SK-N-MC (cell line): ENCODE measurements at regions not wholly inside any gene's neighbourhood (a gene's known extent, or its start where the extent isn't known, plus 50 kb on each side); places are given as distances from the start of the nearest gene placed in this dataset.

ENCODE experiments used
- DNase-seq: peaks from one replicate; pipeline ENCODE4 v3.0.0-alpha.2; 2011; ENCODE audit warnings: low read depth, low spot score
- H3K27ac ChIP-seq: fragments of 200-600 bp; sonication (generic); 2 replicates; pipeline ENCODE4 v1.5.1; 2016; ENCODE audit warnings: mixed run types
- H3K36me3 ChIP-seq: fragments of 200-600 bp; sonication (generic); 2 replicates; pipeline ENCODE4 v1.6.1; 2017; ENCODE audit warnings: antibody characterized with exemption, low read length, mixed read lengths; ENCODE audit not compliant: insufficient read depth
- H3K4me3 ChIP-seq: fragments of 200-600 bp; sonication (generic); 2 replicates; pipeline ENCODE4 v1.5.1; 2016
- H3K9ac ChIP-seq: fragments of 200-600 bp; sonication (generic); 2 replicates; pipeline ENCODE4 v1.8.0; 2017; ENCODE audit warnings: mixed run types, mixed read lengths; ENCODE audit not compliant: insufficient read length
- H3K9me3 ChIP-seq: fragments of 200-600 bp; sonication (generic); 2 replicates; pipeline ENCODE4 v1.6.1; 2017; ENCODE audit warnings: low read depth, mild to moderate bottlenecking, antibody characterized with exemption, low read length, moderate library complexity, mixed read lengths
- EZH2 ChIP-seq: fragments of 200-600 bp; sonication (generic); IDR thresholded peaks from one replicate; pipeline ENCODE4 v1.6.1; 2017; ENCODE audit warnings: antibody characterized with exemption
- FOXP2 ChIP-seq: optimal IDR thresholded peaks from 2 replicates; pipeline ENCODE3; 2011; ENCODE audit warnings: mild to moderate bottlenecking, moderate library complexity; ENCODE audit not compliant: insufficient read depth; ENCODE audit errors: extremely low read length, control extremely low read depth
- POLR2AphosphoS5 ChIP-seq: IDR thresholded peaks from 2 replicates; pipeline ENCODE4 v1.6.1; 2012; ENCODE audit warnings: mild to moderate bottlenecking, low read depth, low read length, borderline replicate concordance

DNA sequence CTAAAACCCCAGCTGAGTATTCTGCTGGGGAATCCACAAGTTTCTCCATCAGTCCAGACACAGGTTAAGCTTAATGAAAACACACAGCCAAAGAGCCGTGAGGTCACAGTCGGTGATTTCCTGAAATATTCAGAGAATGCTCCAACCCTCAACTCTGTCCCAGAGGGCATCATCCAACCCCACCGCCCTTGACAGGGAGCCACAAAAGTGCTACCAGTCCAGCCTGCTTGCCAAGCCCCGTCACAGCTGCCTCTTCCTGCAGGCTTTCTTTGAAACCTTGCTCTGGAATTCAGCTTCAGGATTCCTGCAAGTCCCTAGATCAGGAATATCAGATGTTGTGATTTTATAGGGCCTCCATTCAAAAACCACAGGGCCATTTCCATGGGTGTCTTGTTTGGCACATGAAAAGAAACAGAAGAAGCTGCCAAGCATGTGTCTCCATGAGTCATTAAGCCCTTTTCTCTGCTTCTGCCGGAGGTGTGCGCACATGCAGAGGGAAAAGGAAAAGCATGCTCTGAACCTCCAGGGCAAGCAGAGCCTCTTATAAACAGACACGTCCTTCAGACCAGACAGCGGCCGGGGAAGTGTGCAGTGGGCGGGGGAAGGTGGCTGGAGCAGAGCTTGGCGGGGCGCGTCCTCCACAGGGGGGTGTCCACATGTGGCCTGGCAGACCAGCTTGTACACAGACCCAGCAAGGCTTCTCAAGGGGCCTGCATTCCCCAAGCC, 164.7 kb downstream of the KATNAL1 start:
- TF ChIP-seq EZH2, result no peak
- no peak for TF ChIP-seq POLR2AphosphoS5
- no peak for TF ChIP-seq FOXP2
- peak overlapping the region; percentile 81 for H3K27ac ChIP-seq
- no peak overlapping the region for H3K9ac ChIP-seq

DNA sequence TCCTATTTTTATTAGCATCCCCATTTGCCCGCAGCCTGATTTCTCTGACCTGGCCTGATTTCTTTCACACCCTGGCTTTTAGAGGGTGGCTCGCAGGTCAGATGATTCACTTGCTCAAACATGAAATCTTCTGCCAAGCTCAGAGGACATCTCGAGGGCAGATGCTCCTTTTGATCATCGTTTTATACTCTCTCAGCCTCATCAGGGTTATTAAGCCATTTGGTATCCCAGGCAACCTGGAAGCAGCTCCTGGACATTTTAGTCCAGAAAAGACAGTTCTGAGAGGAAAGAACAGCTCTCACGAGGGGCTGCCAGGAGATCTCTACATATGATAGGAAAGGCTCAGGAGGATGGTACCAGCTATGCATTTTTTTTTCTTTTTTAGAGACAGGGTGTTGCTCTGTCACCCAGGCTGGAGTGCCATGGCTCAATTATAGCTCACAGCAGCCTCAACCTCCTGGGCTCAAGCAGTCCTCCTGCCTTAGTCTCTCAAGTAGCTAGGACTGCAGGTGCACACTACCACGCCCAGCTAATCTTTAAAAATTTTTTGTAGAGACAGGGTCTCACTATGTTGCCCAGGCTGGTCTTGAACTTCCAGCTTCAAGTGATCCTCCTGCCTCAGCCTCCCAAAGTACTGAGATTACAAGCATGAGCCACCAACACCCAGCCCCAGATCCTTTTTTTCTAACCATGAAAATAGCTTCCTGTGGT, 165.4 kb downstream of the KATNAL1 start:
- Histone ChIP-seq H3K9me3 (0 out of 2 replicates have a peak, but pooled peaks cover 6% of the 10 kb centered on the region), H3K36me3 (no peaks in the 10 kb centered on the region), H3K4me3 (no peak overlapping the region), H3K9ac (no peak overlapping the region), H3K27ac (peak overlapping the region; percentile 81; the same call in 1 of the 2 replicates)
- no peak for TF ChIP-seq EZH2
- TF ChIP-seq POLR2AphosphoS5, result no peak
- no peak for TF ChIP-seq FOXP2
- no peak for DNase-seq

More for the DNA sequence above, 164.7 kb downstream of the KATNAL1 start:
- Histone ChIP-seq H3K36me3 (no peaks in the 10 kb centered on the region), H3K4me3 (peak overlapping the region; percentile 34; the same call in 1 of the 2 replicates), H3K9me3 (0 out of 2 replicates have a peak, but pooled peaks cover 6% of the 10 kb centered on the region)
- peak; percentile 53 for DNase-seq

DNA sequence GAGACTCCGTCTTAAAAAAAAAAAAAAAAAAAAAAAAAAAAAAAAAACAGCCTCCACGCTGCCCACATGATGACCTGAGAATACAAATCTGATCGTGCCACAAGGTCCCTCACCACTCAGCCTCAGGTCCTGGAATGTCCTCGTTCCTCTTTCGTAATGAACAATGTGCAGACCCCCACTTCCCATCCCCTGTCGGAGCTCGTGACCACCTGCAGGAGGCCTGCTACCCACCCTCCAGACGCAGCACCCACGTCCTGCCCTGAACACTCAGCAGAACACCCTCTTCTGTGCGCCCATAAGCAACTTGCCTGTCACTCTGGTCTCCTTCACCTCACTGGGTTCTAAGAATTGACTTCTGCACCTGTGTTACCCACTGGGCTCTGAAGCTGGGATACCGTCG, 166.4 kb downstream of the KATNAL1 start:
- Histone ChIP-seq H3K36me3 (no peaks in the 10 kb centered on the region), H3K4me3 (no peak overlapping the region), H3K27ac (no peak overlapping the region), H3K9ac (no peak overlapping the region), H3K9me3 (0 out of 2 replicates have a peak, but pooled peaks cover 6% of the 10 kb centered on the region)
- TF ChIP-seq EZH2, result no peak
- TF ChIP-seq POLR2AphosphoS5, result no peak
- TF ChIP-seq FOXP2, result no peak
- no peak for DNase-seq

DNA sequence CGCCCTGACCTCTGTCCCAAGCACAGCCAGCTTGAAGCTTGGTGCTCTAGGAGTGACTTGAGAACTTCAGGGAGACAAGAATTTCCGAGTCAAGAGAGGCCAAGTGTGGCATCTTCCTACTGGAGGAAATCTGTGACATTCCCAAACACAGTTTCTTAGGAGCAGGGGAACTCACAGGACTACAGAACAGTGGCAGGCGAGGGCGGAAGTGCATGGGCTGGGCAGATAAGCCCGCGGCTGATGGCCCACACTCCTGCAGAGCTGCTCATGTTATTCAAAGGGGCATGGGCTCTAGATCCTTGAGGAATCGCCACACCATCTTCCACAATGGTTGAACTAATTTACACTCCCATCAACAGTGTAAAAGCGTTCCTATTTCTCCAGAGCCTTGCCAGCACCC, 168.8 kb downstream of the KATNAL1 start:
- no peak for TF ChIP-seq EZH2
- no peak for TF ChIP-seq POLR2AphosphoS5
- no peak for TF ChIP-seq FOXP2
- no peaks in the 10 kb centered on the region for H3K9me3 ChIP-seq
- DNase-seq, result no peak
- no peak overlapping the region for H3K4me3 ChIP-seq
- H3K9ac ChIP-seq, result no peak overlapping the region
- no peaks in the 10 kb centered on the region for H3K36me3 ChIP-seq
- peak overlapping the region; percentile 42; the same call in 1 of the 2 replicates for H3K27ac ChIP-seq

DNA sequence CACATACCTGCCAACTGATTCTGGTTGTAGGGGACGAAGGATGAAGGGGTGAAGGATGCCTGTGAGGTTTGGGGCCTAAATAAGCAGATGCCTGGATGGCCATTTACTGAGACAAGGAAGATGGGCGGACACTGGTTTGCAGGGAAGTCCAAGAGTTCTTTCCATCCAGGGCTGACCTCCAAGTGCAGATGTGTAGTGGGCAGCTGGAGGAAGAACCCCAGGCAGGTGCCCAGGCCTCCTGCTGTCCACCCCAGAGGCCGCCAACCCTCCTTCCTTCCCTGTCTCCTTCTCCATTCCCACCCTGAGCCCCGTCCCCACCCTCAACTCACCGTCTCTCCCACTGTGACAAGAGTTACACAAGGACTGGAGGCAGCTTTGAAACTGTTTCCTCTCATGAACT, 171.5 kb downstream of the KATNAL1 start:
- Histone ChIP-seq H3K9ac (no peak overlapping the region), H3K4me3 (no peak overlapping the region), H3K36me3 (no peaks in the 10 kb centered on the region), H3K9me3 (no peaks in the 10 kb centered on the region), H3K27ac (no peak overlapping the region)
- no peak for DNase-seq
- TF ChIP-seq POLR2AphosphoS5 (no peak), FOXP2 (no peak), EZH2 (no peak)

DNA sequence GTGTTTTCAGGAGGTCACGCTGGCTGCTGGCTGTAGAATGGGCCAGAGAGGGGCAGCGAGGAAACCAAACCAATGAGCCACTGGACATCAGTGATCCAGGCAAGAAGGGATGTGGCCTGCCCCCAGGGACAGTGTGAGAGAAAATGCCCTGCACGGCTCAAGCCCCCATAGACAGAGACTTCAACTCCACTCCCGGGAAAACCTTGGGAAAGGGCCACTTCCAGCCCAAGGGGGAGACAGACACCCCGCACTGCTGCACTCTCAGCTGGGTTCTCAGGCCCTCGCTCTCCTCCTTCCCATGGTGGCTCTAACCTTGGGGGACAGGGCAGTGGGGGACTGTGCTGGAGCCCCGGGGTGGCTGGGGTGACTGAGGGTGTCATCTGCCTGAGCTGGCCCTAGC, 172.0 kb downstream of the KATNAL1 start:
- Histone ChIP-seq H3K9me3 (no peaks in the 10 kb centered on the region), H3K9ac (no peak overlapping the region), H3K4me3 (no peak overlapping the region), H3K27ac (no peak overlapping the region), H3K36me3 (no peaks in the 10 kb centered on the region)
- TF ChIP-seq EZH2, result no peak
- no peak for TF ChIP-seq FOXP2
- no peak for TF ChIP-seq POLR2AphosphoS5
- no peak for DNase-seq

DNA sequence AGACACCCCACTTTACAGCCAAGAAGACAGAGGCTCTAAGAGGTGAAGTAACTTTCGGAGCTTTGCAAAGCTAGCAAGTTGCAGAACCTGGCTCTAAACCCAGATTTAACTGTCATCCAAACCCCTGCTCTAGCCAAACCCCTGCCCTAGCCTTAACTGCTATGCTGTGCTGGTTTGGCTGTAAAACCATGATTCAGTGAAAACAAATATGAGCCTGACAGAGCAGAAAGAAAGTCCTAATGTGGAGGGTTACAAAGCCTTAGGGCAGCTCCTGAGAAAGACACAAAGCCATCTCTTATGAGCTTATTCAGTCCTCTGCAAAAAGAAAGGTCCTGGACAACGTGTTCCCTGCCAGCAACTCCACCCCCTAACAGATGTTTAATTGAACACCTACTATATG, 172.8 kb downstream of the KATNAL1 start:
- H3K9me3 ChIP-seq, result no peaks in the 10 kb centered on the region
- TF ChIP-seq EZH2, result no peak
- TF ChIP-seq FOXP2, result no peak
- no peak for TF ChIP-seq POLR2AphosphoS5
- H3K4me3 ChIP-seq, result no peak overlapping the region
- H3K27ac ChIP-seq, result peak overlapping the region; percentile 22; the same call in 1 of the 2 replicates
- DNase-seq, result no peak
- H3K36me3 ChIP-seq, result no peaks in the 10 kb centered on the region
- H3K9ac ChIP-seq, result peak overlapping the region; percentile 49

DNA sequence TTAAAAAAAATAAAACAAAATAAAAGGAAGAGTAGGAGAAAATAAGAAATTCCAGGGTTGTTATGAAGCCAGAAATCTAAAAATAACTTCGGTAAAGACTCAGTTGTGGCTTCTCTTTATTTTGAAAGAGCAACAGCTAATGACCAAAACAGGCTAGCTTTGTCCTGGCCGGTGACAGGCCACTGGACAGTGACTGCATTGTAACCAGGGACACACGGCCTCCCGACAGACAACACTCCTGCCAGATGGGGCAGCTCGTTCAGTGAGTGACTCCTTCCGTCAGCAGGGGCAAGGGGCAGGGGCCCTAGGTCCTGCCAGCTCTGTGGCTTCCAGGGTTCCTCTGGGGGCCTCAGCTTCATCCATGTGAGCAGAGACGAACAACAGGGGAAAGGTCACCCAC, 173.4 kb downstream of the KATNAL1 start:
- Histone ChIP-seq H3K36me3 (no peaks in the 10 kb centered on the region), H3K27ac (peak overlapping the region; percentile 22), H3K9ac (peak overlapping the region; percentile 49), H3K9me3 (no peaks in the 10 kb centered on the region), H3K4me3 (no peak overlapping the region)
- TF ChIP-seq FOXP2, result no peak
- TF ChIP-seq POLR2AphosphoS5, result no peak
- no peak for TF ChIP-seq EZH2
- DNase-seq, result no peak

DNA sequence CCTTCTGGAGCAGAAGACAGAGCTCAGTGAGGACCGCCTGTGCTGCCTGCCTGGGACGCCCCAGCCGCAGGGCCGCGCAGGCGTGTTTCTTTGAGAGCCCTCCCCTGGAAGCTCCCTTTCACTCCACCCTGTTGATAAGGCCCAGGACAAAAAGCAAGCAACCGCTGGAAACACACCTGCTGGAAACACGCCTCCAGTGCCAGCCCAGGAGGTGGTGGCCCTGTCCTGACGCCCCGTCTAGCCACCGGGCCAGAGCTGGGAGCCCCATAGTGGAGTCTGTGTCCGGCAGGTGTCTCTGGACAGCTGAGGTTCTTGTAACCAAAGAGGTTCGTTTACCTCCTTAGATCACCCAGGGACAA, 173.8 kb downstream of the KATNAL1 start:
- Histone ChIP-seq H3K9ac (peak overlapping the region; percentile 48), H3K9me3 (no peaks in the 10 kb centered on the region), H3K27ac (peak overlapping the region; percentile 22), H3K36me3 (no peaks in the 10 kb centered on the region), H3K4me3 (no peak overlapping the region)
- no peak for DNase-seq
- TF ChIP-seq FOXP2 (no peak), EZH2 (no peak), POLR2AphosphoS5 (no peak)
